Choroid plexus epithelial cell (primary cell): ENCODE measurements at regions not wholly inside any gene's neighbourhood (a gene's known extent, or its start where the extent isn't known, plus 50 kb on each side); places are given as distances from the start of the nearest gene placed in this dataset.

ENCODE experiments used
- DNase-seq: peaks from one replicate; pipeline ENCODE4 v3.0.0-alpha.2; 2010; ENCODE audit warnings: low read depth
- H3K4me3 ChIP-seq: 2 replicates; pipeline ENCODE4 v1.5.1; 2011; ENCODE audit warnings: low read depth, mild to moderate bottlenecking, control low read depth, low read length, moderate library complexity
- TF ChIP-seq, protein P1 (sequence below): conservative IDR thresholded peaks from 2 replicates; pipeline ENCODE4 v1.5.1; 2011; ENCODE audit warnings: low read depth, mild to moderate bottlenecking, control low read depth, inconsistent platforms, low read length, moderate library complexity

DNA sequence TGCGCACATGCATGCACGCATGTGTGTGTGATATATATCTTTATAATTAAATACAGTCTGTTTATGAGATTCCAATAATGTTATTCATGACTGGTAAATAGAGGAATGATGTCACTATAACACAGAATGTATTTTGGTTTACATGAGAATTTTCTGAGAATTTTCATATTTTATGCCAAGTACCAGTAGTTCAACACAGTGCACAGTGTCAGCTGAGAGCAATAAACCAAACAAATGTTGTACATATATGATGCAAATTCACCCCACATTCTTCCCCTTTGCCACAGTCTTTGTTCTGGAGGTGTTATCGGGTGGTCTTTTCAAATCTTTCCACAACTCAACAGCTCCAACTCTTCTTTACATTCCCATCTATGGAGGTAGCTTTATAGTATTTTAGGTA, 462.2 kb upstream of the GRM3 start:
- DNase-seq = no peak
- TF ChIP-seq, protein P1, sequence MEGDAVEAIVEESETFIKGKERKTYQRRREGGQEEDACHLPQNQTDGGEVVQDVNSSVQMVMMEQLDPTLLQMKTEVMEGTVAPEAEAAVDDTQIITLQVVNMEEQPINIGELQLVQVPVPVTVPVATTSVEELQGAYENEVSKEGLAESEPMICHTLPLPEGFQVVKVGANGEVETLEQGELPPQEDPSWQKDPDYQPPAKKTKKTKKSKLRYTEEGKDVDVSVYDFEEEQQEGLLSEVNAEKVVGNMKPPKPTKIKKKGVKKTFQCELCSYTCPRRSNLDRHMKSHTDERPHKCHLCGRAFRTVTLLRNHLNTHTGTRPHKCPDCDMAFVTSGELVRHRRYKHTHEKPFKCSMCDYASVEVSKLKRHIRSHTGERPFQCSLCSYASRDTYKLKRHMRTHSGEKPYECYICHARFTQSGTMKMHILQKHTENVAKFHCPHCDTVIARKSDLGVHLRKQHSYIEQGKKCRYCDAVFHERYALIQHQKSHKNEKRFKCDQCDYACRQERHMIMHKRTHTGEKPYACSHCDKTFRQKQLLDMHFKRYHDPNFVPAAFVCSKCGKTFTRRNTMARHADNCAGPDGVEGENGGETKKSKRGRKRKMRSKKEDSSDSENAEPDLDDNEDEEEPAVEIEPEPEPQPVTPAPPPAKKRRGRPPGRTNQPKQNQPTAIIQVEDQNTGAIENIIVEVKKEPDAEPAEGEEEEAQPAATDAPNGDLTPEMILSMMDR = no peak
- H3K4me3 ChIP-seq = no peak overlapping the region

DNA sequence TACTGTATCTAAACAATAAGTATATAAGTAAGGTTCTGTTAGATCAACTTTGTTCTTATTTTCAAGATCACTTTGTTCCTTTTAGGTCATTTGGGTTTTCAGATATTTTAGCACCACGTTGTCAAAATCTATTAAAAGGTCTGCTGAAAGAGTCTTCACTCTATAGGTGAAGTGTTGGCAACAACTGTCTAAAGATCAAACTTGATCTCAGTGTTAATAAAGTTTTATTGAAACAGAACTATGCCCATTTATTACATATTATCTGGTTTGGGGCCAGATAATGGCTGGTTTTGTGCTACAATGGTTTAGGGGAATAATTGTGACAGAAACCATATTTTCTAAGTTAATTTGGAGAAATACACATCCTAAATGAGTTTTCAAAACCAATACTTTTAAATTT, 478.9 kb upstream of the GRM3 start:
- no peak for DNase-seq
- TF ChIP-seq, protein P1 = no peak
- H3K4me3 ChIP-seq = no peak overlapping the region

DNA sequence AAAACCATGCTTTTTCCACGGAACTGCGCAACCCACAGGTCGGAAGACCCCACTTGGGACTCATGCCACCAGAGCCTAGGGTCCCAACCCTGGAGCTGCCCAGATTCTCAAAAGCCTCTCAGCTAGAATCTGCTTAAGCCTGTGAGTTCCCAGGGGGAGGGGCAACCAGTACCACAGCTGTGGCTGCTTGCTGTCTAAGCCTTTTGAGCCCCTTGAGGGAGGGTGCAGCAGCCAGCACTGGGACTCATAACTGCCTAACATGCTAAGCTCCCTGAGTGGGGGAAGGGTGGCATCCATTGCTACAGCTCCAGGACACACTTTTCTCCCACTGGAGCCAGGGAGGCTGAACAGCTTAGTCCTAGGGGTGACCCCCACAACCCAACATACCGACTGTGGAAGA, 485.6 kb upstream of the GRM3 start:
- TF ChIP-seq, protein P1 = no peak
- H3K4me3 ChIP-seq = no peak overlapping the region
- DNase-seq = no peak

DNA sequence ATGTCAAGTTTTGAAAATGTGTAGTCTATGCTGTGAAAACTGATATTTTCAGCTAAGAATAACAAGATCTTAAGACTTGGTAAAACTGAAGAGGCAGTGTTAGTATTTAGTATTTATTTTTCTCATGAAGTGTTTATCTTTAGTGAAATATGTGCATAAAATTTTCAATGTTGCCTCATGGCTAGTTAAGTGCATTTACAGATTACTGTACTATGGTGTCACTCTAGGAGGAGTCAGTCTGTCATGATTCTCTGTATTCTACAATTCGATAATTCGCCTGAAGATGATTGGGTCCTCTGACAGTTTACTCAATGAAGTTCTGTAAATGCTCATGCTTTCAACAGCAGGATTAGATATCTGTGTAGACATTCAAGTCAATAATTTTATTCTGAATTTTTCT, 488.1 kb upstream of the GRM3 start:
- no peak for DNase-seq
- no peak overlapping the region for H3K4me3 ChIP-seq
- TF ChIP-seq, protein P1 = no peak

DNA sequence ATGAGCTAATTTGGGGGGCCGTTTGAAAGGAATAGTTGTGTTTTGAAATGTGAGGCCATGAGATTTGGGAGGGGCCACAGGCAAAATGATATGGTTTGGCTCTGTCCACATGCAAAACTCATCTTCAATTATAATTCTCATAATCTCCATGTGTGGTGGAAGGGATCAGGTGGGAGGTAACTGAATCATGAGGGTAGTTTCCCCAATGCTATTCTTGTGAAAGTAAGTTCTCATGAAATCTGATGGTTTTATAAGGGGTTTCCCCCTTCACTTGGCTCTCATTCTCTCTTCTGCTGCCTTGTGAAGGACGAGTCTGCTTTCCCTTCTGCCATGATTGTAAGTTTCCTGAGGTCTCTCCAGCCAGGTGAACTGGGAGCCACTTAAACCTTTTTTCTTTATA, 490.8 kb upstream of the GRM3 start:
- H3K4me3 ChIP-seq = no peak overlapping the region
- TF ChIP-seq, protein P1 = no peak
- DNase-seq = no peak

DNA sequence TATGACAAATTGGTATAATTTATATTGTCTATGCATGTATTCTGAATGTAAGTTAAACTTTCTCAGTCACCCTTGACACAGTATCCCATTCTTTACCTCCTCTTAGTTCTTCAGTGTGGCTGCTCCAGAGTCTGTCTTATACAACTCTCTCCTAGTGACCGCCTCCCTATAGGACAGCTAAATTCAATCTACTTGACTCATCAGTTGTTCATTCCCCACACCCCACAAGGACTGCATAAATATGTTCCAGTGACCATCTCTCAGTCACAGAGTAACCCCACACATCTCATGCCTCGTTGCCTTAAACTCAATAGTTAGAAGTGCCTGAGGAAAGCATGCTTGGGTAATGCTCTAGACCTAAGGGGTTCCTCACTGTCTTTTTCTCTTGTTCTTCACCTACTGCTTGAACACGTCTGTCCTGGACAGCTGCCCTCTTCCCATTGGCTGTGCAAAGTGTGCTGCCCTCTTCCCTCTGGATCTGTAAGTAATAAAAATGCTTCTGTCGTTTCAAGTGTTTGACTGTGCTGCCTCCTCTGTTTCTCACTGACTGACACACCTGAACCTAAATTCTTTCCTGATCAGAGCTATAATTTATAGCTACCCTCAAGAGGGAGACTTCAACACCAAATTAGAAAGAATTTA, 494.6 kb upstream of the GRM3 start:
- no peak for DNase-seq
- TF ChIP-seq, protein P1 = no peak
- no peak overlapping the region for H3K4me3 ChIP-seq

DNA sequence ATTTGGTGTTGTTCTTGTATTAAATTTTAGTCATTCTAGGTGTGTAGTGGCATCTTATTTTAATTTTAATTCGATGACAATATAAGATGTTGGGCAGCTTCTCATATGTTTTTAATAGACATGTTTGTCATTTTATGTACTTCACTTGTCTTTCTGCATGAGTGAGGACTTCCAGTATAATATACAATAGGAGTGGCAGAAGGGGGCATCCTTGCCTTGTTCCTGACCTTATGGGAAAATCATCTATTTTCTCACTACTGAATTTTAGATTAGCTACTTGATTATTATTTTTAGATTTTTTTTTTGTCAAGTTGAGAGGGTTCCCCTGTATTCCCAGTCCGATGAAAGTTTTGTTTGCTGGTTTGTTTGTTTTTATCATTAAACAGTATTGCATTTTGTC, 495.2 kb upstream of the GRM3 start:
- no peak for DNase-seq
- no peak overlapping the region for H3K4me3 ChIP-seq
- TF ChIP-seq, protein P1 = no peak
